ENCODE measurements at regions not wholly inside any gene's neighbourhood (a gene's known extent, or its start where the extent isn't known, plus 50 kb on each side); places are given as distances from the start of the nearest gene placed in this dataset.
A peak's percentile ranks its signal among the peaks of the same experiment; 100 is the strongest.
"Not testable (repeated sequence)": the region's sequence is repeated elsewhere in the genome, so short reads cannot be mapped to it uniquely, and the experiment has no call there.

DNA sequence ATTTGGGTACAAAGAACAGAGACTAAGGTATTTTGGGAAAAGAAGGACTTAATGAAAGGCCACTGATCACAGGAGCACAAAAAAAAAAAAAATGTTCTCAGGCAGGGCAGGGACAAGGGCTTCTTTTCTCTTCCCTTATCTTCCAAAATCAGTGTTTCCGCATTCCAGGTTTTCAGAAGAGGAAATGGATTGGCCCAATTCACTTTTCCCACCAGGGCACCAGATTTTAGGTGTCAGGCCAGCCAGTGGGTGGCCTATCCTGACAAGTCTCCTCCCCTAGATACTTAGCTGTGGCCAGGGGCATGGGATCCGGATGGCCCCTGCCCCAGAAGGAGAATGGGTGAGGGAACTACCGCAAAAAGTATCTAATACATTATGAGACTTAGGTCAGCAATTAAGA is 88.9 kb upstream of the WAC start:
- no peak for DNase-seq (ENCODE audit: low spot score)

DNA sequence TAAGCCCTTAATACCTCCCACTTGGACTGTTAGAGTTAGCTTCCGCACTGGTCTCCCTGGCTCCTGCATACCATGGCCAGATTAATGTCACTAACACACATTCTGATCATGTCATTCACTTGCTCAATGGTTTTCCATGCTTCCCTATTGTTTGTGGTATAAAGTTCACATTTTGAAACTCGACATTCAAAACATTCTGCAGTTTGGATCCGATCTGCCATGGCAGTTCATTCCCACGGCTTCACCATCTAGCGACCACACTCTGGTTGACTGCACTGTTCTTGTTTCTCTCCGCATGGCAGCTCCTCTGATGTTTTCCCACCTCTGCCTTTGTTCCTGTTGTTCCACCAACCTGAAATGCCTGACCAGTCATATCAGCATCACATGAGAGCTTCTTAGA is 87.4 kb upstream of the WAC start:
- no peak for DNase-seq (ENCODE audit: low spot score)

GRCh38 chr10:28449382-28449781 is 83.5 kb upstream of the WAC start:
- no peak for DNase-seq (ENCODE audit: low spot score)

- DNase-seq (ENCODE audit: low spot score): no peak
Observed at GRCh38 chr10:28449926-28450325, 83.0 kb upstream of the WAC start.

- DNase-seq (ENCODE audit: low spot score): no peak
Observed at GRCh38 chr10:28453926-28454325, 79.0 kb upstream of the WAC start.

DNA sequence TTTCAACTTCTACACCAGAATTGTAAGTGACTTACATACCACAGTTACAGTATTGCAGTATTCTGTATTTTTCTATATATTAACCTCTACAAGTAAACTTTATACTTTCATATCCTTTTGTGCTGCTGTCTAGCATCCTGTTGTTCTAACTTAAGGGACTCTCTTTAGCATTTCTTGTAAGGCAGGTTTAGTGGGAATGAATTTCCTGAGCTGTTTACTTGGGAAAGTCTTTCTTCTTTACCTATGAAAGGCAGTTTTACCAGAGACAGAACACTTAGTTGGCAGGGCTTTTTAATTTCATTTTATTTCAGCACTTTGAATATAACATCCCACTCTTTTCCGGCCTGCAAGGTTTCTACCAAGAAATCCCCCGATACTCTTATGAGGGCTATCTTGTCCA is 75.8 kb upstream of the WAC start:
- no peak for DNase-seq (ENCODE audit: low spot score)

GRCh38 chr10:28457873-28458272 is 75.0 kb upstream of the WAC start:
- not testable (repeated sequence) for DNase-seq (ENCODE audit: low spot score)

DNA sequence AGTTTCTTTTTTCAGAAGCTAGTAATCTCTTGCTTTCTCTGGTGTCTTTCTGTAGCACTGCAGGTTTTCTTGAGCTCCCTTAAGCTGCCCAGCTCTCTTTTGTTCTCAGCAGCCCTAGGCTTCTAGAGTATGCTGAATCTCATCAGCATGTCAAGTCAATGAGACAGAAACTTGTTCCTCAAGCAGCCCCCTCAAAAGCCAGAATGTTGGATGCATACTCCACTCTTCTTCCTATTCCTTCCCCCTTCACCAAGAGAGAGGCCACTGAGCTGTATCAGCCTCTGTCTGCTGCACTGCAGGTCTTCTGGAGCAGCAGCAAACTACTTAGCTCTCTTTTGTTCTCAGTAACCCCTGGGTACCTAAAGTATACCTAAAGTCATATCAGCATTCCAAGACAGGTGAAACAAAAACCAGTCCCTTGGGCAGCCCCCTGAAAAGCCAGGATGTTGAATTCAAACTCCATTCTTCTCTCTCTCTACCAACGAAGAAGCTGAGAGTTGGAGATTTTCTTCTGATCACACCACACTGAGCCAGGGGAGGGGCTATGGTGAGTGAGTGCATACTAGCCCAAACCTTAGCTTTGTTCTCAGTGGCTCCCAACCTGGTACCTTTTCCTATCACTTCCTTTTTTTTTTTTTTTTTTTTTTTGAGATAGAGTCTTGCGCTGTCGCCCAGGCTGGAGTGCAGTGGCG is 73.3 kb upstream of the WAC start:
- no peak for DNase-seq (ENCODE audit: low spot score)

- DNase-seq (ENCODE audit: low spot score): no peak
Observed at GRCh38 chr10:28463141-28463540, 69.8 kb upstream of the WAC start.

DNA sequence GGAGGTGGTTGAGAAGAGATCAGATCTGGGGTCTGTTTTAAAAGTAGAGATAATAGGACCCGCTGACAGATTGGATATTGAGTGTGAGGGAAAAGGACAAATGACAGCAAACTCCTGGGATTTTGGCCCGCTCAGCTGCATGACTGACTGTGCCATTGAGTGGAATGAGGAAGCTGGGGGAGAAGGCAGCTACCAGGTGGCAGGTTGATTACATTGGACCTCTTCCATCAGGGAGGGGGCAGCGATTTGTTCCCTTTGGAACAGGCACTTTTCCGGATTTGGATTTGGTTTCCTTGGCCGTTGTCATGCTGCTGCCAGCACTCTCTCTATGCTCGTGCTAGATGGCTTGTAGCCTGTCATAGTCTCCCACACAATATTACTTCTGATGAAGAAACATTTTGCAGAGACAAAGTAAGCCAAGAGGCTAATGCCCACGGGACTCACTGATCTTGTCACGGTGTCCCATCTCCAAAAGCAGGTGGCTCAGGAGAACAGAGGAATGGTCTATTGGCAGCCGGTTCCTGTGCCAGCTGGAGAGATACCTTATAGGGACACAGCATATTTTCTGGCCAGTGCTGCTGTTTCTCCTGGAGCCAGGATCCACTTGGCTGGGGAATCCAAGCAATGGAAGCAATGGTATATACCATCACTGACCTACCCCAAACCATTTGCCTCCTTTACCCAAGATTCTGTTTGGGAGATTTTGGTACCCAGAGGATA is 69.1 kb upstream of the WAC start:
- DNase-seq (ENCODE audit: low spot score): no peak

DNA sequence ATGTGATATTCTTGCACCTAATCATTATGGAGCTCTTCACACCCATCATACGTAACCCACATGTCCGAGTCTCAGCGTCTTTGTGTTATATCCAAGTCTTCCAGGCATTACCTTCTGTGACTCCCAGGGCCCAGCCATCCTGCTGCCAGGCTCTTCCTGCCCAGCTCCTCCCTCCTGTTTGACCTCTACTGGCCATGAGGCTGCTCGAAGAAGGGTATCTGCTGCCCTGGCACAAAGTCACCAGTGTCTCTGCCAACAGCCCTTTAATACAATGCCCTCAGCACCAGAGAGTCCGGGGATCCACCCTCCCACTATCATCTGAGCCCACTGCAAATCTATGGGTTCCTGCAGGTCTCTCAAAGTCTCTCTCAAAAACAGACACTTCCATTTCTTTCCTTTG is 65.3 kb upstream of the WAC start:
- no peak for DNase-seq (ENCODE audit: low spot score)

- DNase-seq (ENCODE audit: low spot score): peak; percentile 11
Observed at GRCh38 chr10:28468707-28469483, 64.0 kb upstream of the WAC start.

DNA sequence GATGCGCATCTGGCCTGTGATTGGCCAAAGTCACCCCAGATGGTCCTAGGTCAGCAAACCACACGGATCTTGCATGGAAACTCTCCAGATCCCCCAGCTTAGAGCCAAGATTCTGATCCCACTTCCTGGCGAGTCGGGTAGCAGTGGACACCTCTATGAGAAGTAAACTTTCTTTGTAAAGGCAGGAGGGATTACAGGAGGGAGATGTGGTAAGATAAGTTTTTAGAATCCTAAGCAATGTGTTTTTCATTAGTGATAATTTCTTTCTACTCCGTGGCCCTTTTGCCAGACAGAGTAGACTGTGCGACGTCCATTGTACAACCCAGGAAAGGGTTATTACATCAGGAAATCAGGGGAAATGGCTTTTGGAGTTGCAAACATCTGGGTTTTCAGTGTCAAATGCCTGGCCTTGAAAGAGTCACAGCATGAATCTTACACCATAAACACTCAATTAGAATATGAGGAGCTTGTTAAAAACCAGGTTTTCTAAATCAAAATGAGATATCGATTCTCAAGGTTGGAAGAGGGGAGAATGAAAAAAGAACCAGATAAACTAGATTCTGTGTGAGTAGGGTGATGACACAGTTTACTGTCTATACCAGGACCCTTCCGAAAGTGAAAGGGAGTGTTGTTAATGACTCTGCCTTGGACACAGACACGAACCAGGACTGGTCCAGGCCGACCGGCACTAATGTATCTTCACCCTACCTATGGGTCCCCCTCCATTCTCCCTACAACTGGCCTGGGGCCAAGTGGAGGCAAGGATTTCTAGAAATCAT is 61.9 kb upstream of the WAC start:
- DNase-seq (ENCODE audit: low spot score): no peak

GRCh38 chr10:28471652-28472050 is 61.3 kb upstream of the WAC start:
- no peak for DNase-seq (ENCODE audit: low spot score)

DNA sequence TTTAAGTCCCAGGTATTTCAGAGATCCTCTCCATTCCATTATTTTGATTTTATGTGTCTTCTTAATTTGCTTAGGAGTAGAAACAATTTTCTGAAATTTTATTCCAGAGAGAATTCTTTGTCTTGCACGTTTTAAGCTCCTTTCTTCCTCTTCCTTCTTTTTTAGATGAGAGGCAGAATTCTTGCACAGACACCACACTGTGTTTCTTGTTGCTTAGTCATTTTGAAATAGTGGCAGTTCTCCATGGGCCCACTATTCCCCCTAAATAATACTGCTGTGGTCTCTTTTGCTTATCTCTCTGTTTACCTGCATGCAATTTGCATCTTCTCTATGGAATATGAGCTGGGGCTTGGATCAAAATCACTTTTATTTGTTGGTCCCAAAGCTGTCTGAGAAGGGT is 54.3 kb upstream of the WAC start:
- no peak for DNase-seq (ENCODE audit: low spot score)

- DNase-seq (ENCODE audit: low spot score): no peak
Observed at GRCh38 chr10:28479425-28479865, 53.5 kb upstream of the WAC start.

- no peak for DNase-seq (ENCODE audit: low spot score)
Observed at GRCh38 chr10:28479927-28480627, 52.8 kb upstream of the WAC start.

DNA sequence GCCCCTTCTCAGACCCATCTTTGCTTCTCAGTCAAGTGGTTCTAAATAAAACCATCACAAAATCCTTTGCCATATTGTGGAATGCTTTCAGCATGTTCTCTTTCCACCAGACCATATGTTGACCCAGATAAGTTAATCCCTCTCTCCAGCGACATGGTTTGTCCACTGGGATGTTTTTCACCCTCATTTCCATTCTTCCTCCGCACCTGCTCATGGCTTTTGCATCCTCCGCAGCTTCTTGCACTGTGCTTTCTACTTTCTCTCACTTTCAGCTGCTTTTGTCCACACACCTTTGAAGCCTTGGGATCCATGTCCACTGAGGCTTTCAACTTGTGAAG is 52.3 kb upstream of the WAC start:
- DNase-seq (ENCODE audit: low spot score): no peak

GRCh38 chr10:28481346-28481745 is 51.6 kb upstream of the WAC start:
- DNase-seq (ENCODE audit: low spot score): not testable (repeated sequence)

DNA sequence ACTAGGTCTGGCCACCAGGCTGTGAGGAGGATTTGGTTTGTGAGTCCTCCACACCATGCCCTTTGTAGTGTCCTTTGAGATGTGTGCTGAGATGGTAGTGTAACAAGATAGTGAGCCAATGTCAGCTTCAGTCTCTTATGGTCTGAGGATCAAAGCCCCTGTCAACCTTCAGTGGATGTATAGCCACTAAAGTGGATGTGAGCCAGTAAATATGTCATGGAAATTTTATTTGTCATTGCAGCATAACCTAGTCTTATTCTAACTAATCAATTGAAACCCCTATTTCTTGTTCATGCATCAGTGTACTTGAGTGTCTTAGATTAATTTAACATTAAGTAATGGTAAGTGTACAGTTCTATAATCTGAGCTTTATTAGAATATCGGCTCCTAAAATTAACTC is 51.0 kb upstream of the WAC start:
- DNase-seq (ENCODE audit: low spot score): no peak
